8988T (cell line): ENCODE measurements at regions not wholly inside any gene's neighbourhood (a gene's known extent, or its start where the extent isn't known, plus 50 kb on each side); places are given as distances from the start of the nearest gene placed in this dataset.

ENCODE experiments used
- DNase-seq: peaks from one replicate; pipeline ENCODE4 v3.0.0; 2011

- DNase-seq = no peak
Measured at GRCh38 chr10:57776688-57777432, 490.8 kb downstream of the IPMK start.

GRCh38 chr10:57775250-57775649 is 492.4 kb downstream of the IPMK start:
- no peak for DNase-seq

GRCh38 chr10:57769298-57769697 is 498.4 kb downstream of the IPMK start:
- DNase-seq = no peak

GRCh38 chr10:57759777-57760176 is 507.9 kb downstream of the IPMK start:
- DNase-seq = no peak

GRCh38 chr10:57754803-57755202 is 512.9 kb downstream of the IPMK start:
- no peak for DNase-seq

- no peak for DNase-seq
Measured at GRCh38 chr10:57743711-57744110, 524.0 kb downstream of the IPMK start.

- DNase-seq = no peak
Measured at GRCh38 chr10:57741751-57742150, 525.9 kb downstream of the IPMK start.

GRCh38 chr10:57723305-57723704 is 544.4 kb downstream of the IPMK start:
- no peak for DNase-seq

- DNase-seq = no peak
Measured at GRCh38 chr10:57716884-57717283, 550.8 kb downstream of the IPMK start.

- DNase-seq = no peak
Measured at GRCh38 chr10:57715233-57715632, 552.5 kb downstream of the IPMK start.

GRCh38 chr10:57707300-57707658 is 560.4 kb downstream of the IPMK start:
- no peak for DNase-seq

GRCh38 chr10:57706576-57707299 is 561.0 kb downstream of the IPMK start:
- no peak for DNase-seq

- DNase-seq = no peak
Measured at GRCh38 chr10:57706016-57706415, 561.7 kb downstream of the IPMK start.

- DNase-seq = no peak
Measured at GRCh38 chr10:57699944-57700343, 567.8 kb downstream of the IPMK start.

- DNase-seq = no peak
Measured at GRCh38 chr10:57696641-57697040, 571.1 kb downstream of the IPMK start.

- no peak for DNase-seq
Measured at GRCh38 chr10:57694956-57695608, 572.6 kb downstream of the IPMK start.

GRCh38 chr10:57692255-57692980 is 575.3 kb downstream of the IPMK start:
- no peak for DNase-seq

GRCh38 chr10:57689596-57690297 is 577.9 kb downstream of the IPMK start:
- no peak for DNase-seq

GRCh38 chr10:57679916-57680315 is 587.8 kb downstream of the IPMK start:
- no peak for DNase-seq

GRCh38 chr10:57675125-57675524 is 592.6 kb downstream of the IPMK start:
- no peak for DNase-seq

GRCh38 chr10:57673446-57673960 is 594.2 kb downstream of the IPMK start:
- DNase-seq = no peak

GRCh38 chr10:57664815-57665214 is 602.9 kb downstream of the IPMK start:
- no peak for DNase-seq

GRCh38 chr10:57663401-57663800 is 604.3 kb downstream of the IPMK start:
- no peak for DNase-seq
